Rectal smooth muscle tissue (tissue), 1 donor: ENCODE measurements at regions not wholly inside any gene's neighbourhood (a gene's known extent, or its start where the extent isn't known, plus 50 kb on each side); places are given as distances from the start of the nearest gene placed in this dataset.
"Not testable (repeated sequence)": the region's sequence is repeated elsewhere in the genome, so short reads cannot be mapped to it uniquely, and the experiment has no call there.

ENCODE experiments used
- H3K27ac ChIP-seq: one replicate; pipeline ENCODE4 v1.7.0; 2013; ENCODE audit warnings: low read depth, low read length, inconsistent platforms
- H3K27me3 ChIP-seq: one replicate; pipeline ENCODE4 v1.7.0; 2013; ENCODE audit warnings: low read length; ENCODE audit not compliant: control insufficient read depth, insufficient read depth
- H3K36me3 ChIP-seq: one replicate; pipeline ENCODE4 v1.7.0; 2013; ENCODE audit warnings: low read length; ENCODE audit not compliant: control insufficient read depth, insufficient read depth
- H3K4me1 ChIP-seq: one replicate; pipeline ENCODE4 v1.7.0; 2013; ENCODE audit warnings: low read length; ENCODE audit not compliant: control insufficient read depth, insufficient read depth
- H3K4me3 ChIP-seq: one replicate; pipeline ENCODE4 v1.7.0; 2013; ENCODE audit warnings: low read length
- H3K9ac ChIP-seq: one replicate; pipeline ENCODE4 v1.7.0; 2013; ENCODE audit warnings: low read length

DNA sequence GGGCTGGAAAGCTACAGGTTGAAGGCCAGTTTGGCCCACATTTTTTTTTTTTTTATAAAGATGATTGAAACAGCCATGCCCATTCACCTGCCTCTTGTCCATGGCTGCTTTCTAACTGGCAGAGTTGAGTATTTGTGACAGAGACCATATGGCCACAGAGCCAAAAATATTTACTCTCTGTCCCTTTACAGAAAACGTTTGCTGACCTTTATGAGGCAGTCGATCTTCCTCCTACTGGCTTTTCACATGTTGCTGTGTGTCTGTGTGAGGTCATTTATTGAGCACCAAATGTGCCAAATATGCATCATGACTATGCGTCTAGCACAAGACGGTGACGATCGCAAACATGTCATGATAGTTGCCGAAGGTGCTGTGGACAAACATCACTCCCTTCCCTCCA is 200.6 kb upstream of the FRG1 start:
- not testable (repeated sequence) for H3K4me3 ChIP-seq, H3K36me3 ChIP-seq, H3K9ac ChIP-seq, H3K27ac ChIP-seq, H3K27me3 ChIP-seq, H3K4me1 ChIP-seq

- no peaks in the 10 kb centered on the region for H3K36me3 ChIP-seq
- H3K27me3 ChIP-seq: no peaks in the 10 kb centered on the region
- H3K27ac ChIP-seq: no peak overlapping the region
- no peaks in the 10 kb centered on the region for H3K4me1 ChIP-seq
- H3K9ac ChIP-seq: no peak overlapping the region
- H3K4me3 ChIP-seq: no peak overlapping the region
Measured at GRCh38 chr4:189740873-189741272, 199.8 kb upstream of the FRG1 start.

DNA sequence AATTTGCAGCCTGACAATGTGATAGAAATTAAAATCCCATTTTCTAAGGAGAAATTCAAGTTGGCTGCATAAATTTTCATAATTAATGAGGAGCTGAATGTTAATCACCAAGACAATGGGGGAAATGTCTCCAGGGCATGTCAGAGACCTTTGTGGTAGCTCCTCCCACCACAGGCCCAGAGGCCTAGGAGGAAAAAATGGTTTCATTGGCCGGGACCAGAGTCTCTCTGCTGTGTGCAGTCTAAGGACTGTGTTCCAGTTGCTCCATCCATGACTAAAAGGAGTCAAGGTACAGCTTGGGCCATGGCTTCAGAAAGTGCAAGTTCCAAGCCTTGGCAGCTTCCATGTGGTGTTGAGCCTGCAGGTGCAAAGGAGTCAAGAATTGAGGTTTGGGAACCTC is 187.6 kb upstream of the FRG1 start:
- not testable (repeated sequence) for H3K9ac ChIP-seq, H3K4me3 ChIP-seq, H3K36me3 ChIP-seq, H3K27ac ChIP-seq, H3K27me3 ChIP-seq, H3K4me1 ChIP-seq

DNA sequence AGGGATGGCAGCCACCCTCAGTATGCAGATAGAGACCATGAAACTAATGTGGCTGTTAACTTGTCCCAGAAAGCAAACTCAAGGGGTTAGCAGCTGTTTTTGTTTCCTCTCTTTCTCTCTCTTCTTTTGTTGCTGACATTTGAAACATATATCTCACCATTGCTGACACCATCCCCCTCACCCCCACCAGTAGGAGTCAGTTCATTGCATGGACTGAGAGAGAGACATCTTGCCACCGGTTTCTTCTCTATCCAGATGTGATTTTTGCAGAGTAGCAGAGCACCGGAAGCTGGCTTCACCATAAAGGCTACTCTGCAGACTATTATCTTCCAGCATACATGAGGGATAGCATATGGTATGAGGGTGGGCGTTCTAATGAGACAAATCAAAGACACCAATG is 177.1 kb upstream of the FRG1 start:
- no peaks in the 10 kb centered on the region for H3K27me3 ChIP-seq
- no peaks in the 10 kb centered on the region for H3K4me1 ChIP-seq
- no peak overlapping the region for H3K27ac ChIP-seq
- no peaks in the 10 kb centered on the region for H3K36me3 ChIP-seq
- H3K9ac ChIP-seq: no peak overlapping the region
- no peak overlapping the region for H3K4me3 ChIP-seq

DNA sequence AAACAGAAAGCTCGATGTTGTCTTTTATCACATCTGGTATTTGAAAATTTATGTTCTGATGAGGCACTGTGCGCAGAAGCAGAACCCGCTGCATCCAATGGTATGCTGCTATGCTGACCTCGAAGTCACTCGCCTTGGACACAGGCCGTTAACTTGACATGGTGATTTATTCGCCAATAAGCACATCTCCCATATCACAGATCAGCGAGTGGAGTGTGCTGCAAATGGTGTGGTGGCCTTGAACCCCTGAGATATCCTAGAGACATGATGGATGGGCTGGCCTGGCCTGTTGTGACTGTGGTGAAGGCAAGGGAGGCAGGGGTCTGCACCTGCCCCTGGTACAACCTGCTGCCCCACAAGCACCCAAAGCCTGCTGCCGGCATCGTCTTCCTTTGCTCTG is 175.4 kb upstream of the FRG1 start:
- no peaks in the 10 kb centered on the region for H3K36me3 ChIP-seq
- H3K27ac ChIP-seq: no peak overlapping the region
- no peaks in the 10 kb centered on the region for H3K27me3 ChIP-seq
- H3K4me3 ChIP-seq: no peak overlapping the region
- H3K9ac ChIP-seq: no peak overlapping the region
- no peaks in the 10 kb centered on the region for H3K4me1 ChIP-seq

DNA sequence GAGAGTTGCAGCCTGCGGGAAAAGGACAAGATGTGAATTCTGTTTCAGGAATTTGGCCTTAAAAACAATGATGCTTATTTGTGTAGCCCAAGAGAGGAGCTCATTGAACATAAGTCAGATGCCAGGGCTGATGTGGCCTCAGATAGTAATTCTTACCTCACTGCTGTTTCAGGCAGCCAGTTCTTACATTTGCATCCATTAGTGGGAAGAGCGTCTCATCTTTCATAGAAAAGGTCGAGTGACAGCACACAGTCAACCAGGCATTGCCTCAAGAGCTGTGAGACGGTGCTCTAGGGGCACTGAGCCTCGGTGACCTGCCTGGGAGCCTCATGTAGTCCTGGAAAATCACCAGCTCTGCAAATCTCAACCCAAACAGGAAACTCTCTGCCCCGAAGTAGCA is 174.9 kb upstream of the FRG1 start:
- no peak overlapping the region for H3K9ac ChIP-seq
- H3K27me3 ChIP-seq: no peaks in the 10 kb centered on the region
- no peaks in the 10 kb centered on the region for H3K4me1 ChIP-seq
- H3K36me3 ChIP-seq: no peaks in the 10 kb centered on the region
- no peak overlapping the region for H3K27ac ChIP-seq
- no peak overlapping the region for H3K4me3 ChIP-seq

DNA sequence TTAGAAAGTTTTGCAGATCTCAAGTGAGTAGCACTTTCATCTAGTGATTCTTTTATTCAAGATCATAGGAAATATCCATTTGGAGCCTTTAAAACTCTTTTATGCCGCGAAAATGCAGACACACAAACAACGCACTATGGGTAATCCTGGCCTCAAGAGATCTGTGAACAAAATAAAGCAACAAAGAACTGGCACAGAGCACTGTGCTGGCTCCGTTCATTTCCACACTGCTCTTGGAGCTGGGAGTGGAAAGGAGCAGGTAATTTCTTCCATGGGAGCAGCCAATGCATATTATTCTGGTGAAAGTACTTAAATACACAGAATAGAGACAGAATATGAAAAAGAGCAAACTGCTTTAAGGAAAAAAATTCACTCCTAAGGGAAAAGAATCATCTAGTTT is 172.7 kb upstream of the FRG1 start:
- H3K9ac ChIP-seq: no peak overlapping the region
- H3K27ac ChIP-seq: no peak overlapping the region
- no peaks in the 10 kb centered on the region for H3K36me3 ChIP-seq
- no peak overlapping the region for H3K4me3 ChIP-seq
- H3K4me1 ChIP-seq: no peaks in the 10 kb centered on the region
- no peaks in the 10 kb centered on the region for H3K27me3 ChIP-seq

- no peaks in the 10 kb centered on the region for H3K4me1 ChIP-seq
- H3K27ac ChIP-seq: no peak overlapping the region
- no peak overlapping the region for H3K9ac ChIP-seq
- no peaks in the 10 kb centered on the region for H3K36me3 ChIP-seq
- H3K4me3 ChIP-seq: no peak overlapping the region
- H3K27me3 ChIP-seq: no peaks in the 10 kb centered on the region
Measured at GRCh38 chr4:189769131-189769530, 171.5 kb upstream of the FRG1 start.

DNA sequence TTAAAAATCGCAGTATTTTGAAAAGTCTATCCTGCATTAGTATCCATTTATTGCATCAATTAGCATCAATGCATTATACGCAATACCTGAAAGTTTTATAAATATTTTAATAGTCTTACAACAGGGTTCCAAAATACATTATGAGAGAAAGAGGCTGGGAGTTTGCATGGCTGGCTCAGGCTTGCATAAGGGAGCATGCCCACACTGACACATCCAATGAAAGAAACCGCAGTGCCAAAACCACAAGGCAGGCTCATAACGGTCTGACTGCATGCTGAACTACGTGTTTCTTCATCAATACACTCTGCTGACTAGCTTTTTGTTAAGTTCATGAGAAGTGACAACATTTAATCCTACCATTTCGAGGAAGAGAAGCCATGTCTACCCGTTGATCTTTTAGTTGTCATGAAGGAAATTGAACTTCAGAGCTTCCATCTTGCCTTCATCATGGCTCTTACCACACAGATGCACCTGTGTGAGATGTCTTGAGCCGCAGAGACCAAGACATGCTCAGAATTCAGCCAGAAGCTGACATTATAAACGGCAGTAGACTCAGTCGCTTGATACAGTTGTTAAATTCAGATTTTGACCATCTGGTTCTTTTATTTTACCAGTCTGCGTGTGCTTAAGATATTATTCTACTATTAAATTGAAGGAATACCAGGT is 168.8 kb upstream of the FRG1 start:
- Histone ChIP-seq H3K9ac (no peak overlapping the region), H3K27ac (no peak overlapping the region), H3K36me3 (no peaks in the 10 kb centered on the region), H3K4me3 (no peak overlapping the region), H3K27me3 (no peaks in the 10 kb centered on the region), H3K4me1 (no peaks in the 10 kb centered on the region)

DNA sequence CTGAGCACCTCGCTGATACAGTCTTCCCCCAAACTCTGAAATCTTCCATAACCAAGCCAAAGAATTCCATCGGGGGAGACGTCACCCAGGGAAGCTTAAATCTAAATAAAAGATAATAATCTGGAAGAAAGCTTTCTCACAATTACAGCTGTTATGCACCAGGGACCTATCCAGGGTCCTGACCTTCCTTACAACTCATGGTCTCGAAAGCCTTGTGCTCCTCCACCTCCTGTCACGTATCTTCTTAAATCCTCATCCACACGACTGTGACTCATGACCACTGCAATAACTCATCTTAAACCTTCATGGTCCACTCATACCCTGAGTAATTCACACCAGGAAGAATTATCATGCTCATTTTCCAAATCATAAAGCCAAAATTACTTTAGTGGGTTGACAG is 166.8 kb upstream of the FRG1 start:
- no peaks in the 10 kb centered on the region for H3K27me3 ChIP-seq
- no peak overlapping the region for H3K27ac ChIP-seq
- no peaks in the 10 kb centered on the region for H3K4me1 ChIP-seq
- no peaks in the 10 kb centered on the region for H3K36me3 ChIP-seq
- no peak overlapping the region for H3K4me3 ChIP-seq
- H3K9ac ChIP-seq: no peak overlapping the region

DNA sequence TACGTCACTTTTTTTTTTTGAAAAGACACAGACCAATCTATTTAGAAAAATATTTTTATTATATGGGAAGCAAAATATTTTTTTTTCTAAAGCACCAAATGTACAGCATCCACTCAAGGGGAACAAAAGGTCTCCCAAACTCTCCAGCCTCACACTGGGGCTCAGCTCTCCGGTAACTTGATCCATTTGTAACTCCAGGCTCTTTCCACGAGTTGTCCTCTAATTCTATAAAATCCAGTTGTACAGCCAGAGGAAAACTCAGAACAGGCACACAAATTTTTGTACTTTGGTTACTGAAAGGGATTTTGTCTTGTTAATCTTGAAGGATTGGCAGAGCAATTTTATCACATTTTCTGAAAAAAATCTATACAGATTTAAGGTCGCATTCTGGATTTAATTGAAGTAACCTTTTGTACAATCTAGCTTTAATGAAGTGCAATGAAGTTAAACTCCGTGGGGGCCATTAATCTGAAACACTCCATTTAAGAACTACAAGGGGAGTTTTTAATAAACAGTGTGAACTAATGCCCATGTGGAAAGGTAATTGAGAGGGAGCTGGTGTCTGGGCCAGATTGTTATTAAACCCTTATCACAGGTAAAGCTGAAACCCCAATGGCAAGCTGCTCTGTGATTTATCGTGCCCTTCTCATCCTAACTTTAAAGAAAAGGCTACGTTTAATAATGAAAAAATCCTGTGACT is 161.2 kb upstream of the FRG1 start:
- no peak overlapping the region for H3K9ac ChIP-seq
- no peak overlapping the region for H3K27ac ChIP-seq
- H3K4me1 ChIP-seq: no peaks in the 10 kb centered on the region
- H3K4me3 ChIP-seq: no peak overlapping the region
- no peaks in the 10 kb centered on the region for H3K27me3 ChIP-seq
- no peaks in the 10 kb centered on the region for H3K36me3 ChIP-seq

- Histone ChIP-seq H3K4me1 (no peaks in the 10 kb centered on the region), H3K9ac (no peak overlapping the region), H3K27ac (no peak overlapping the region), H3K27me3 (no peaks in the 10 kb centered on the region), H3K36me3 (no peaks in the 10 kb centered on the region), H3K4me3 (no peak overlapping the region)
Measured at GRCh38 chr4:189780391-189780790, 160.3 kb upstream of the FRG1 start.

GRCh38 chr4:189784651-189785050 is 156.0 kb upstream of the FRG1 start:
- no peak overlapping the region for H3K9ac ChIP-seq
- H3K36me3 ChIP-seq: no peaks in the 10 kb centered on the region
- no peak overlapping the region for H3K27ac ChIP-seq
- no peaks in the 10 kb centered on the region for H3K4me1 ChIP-seq
- no peaks in the 10 kb centered on the region for H3K27me3 ChIP-seq
- H3K4me3 ChIP-seq: no peak overlapping the region
